ENCODE measurements at regions not wholly inside any gene's neighbourhood (a gene's known extent, or its start where the extent isn't known, plus 50 kb on each side); places are given as distances from the start of the nearest gene placed in this dataset.

- no peak for ATAC-seq
Measured at GRCh38 chr12:13273097-13273496, 76.6 kb downstream of the EMP1 start.

GRCh38 chr12:13270817-13271216 lies 74.3 kb downstream of the EMP1 start:
- no peak overlapping the region for H3K27ac ChIP-seq
- intact Hi-C loops (cut with DNase I) = no loop called here
- no peaks in the 10 kb centered on the region for H3K36me3 ChIP-seq
- no peaks in the 10 kb centered on the region for H3K9me3 ChIP-seq
- no peaks in the 10 kb centered on the region for H3K4me1 ChIP-seq
- no peak overlapping the region for H3K4me3 ChIP-seq
- no peak for TF ChIP-seq CTCF (IDR thresholded peaks at IDR 0.05)
- no peak for DNase-seq
- H3K27me3 ChIP-seq = peaks cover 0 to 24% of the 10 kb centered on the region in 2 donors
- ATAC-seq = no peak

More at GRCh38 chr12:13273097-13273496, 76.6 kb downstream of the EMP1 start:
- Histone ChIP-seq H3K36me3 (no peaks in the 10 kb centered on the region), H3K4me1 (peaks cover 3 to 5% of the 10 kb centered on the region in 2 donors), H3K27me3 (peaks cover 5 to 45% of the 10 kb centered on the region in 2 donors), H3K4me3 (no peak overlapping the region), H3K27ac (no peak overlapping the region), H3K9me3 (no peaks in the 10 kb centered on the region)
- no peak for TF ChIP-seq CTCF (IDR thresholded peaks at IDR 0.05)
- intact Hi-C loops (cut with DNase I) = no loop called here
- no peak for DNase-seq
